Neutrophil (primary cell): ENCODE measurements at regions not wholly inside any gene's neighbourhood (a gene's known extent, or its start where the extent isn't known, plus 50 kb on each side); places are given as distances from the start of the nearest gene placed in this dataset.

Source experiments
- H3K27ac ChIP-seq: fragments of 200-600 bp; sonication (generic); 2 replicates; pipeline ENCODE4 v1.5.1; 2016; ENCODE audit warnings: mild to moderate bottlenecking, moderate library complexity
- H3K27me3 ChIP-seq: fragments of 200-600 bp; sonication (generic); 2 replicates; pipeline ENCODE4 v1.6.0; 2016; ENCODE audit warnings: mild to moderate bottlenecking
- H3K36me3 ChIP-seq: fragments of 200-600 bp; sonication (generic); 2 replicates; pipeline ENCODE4 v1.5.1; 2017
- H3K4me1 ChIP-seq, 2 experiments: fragments of 200-600 bp in 1 of 2; sonication (generic) in 1 of 2; 1 replicate in 1 of 2; 2 replicates in 1 of 2; pipeline versions ENCODE4 v1.5.1 to v1.6.1; 2013 to 2016; ENCODE audit warnings: low read depth in 1 of 2, low read length in 1 of 2, mild to moderate bottlenecking in 1 of 2, moderate library complexity in 1 of 2; ENCODE audit not compliant: control insufficient read depth in 1 of 2, insufficient read depth in 1 of 2
- H3K4me3 ChIP-seq, 2 experiments: fragments of 200-600 bp in 1 of 2; sonication (generic) in 1 of 2; 1 replicate in 1 of 2; 2 replicates in 1 of 2; pipeline ENCODE4 v1.5.1; 2013 to 2016; ENCODE audit warnings: low read depth in 1 of 2, low read length in 1 of 2, mild to moderate bottlenecking in 1 of 2, moderate library complexity in 1 of 2
- H3K9me3 ChIP-seq: fragments of 200-600 bp; sonication (generic); 2 replicates; pipeline ENCODE4 v1.5.1; 2016
- TF ChIP-seq, protein P1 (sequence below): fragments of 200-600 bp; sonication (generic); IDR thresholded peaks from 2 replicates; pipeline ENCODE4 v1.5.1; 2016; ENCODE audit warnings: antibody characterized with exemption

DNA sequence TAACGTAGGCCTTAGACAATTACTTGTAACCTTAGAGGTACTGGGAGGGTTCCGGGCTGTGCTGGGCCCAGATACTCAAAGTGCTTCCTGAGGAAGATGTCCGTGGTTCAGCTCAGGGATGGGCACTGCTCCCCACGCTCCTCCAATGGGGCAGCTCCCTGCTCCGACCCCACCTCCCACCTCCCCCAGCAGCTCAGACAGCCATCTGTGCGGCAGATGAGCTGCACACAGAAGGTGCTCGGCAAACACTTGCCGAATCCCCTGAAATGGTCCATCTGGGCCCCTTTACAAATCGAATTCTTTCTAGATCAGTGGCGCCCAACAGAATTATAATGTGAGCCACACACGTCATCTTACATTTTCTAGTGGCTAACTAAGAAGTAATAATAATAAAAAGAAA lies 242.4 kb upstream of the RAB4A start:
- no peaks in the 10 kb centered on the region for H3K27me3 ChIP-seq
- H3K4me1 ChIP-seq: peaks cover 0 to 99% of the 10 kb centered on the region in 2 experiments
- peak overlapping the region; percentile 97 for H3K27ac ChIP-seq
- no peaks in the 10 kb centered on the region for H3K9me3 ChIP-seq
- H3K4me3 ChIP-seq: peak overlapping the region in 1 of 2 experiments; percentile 13
- H3K36me3 ChIP-seq: no peaks in the 10 kb centered on the region
- TF ChIP-seq, protein P1, sequence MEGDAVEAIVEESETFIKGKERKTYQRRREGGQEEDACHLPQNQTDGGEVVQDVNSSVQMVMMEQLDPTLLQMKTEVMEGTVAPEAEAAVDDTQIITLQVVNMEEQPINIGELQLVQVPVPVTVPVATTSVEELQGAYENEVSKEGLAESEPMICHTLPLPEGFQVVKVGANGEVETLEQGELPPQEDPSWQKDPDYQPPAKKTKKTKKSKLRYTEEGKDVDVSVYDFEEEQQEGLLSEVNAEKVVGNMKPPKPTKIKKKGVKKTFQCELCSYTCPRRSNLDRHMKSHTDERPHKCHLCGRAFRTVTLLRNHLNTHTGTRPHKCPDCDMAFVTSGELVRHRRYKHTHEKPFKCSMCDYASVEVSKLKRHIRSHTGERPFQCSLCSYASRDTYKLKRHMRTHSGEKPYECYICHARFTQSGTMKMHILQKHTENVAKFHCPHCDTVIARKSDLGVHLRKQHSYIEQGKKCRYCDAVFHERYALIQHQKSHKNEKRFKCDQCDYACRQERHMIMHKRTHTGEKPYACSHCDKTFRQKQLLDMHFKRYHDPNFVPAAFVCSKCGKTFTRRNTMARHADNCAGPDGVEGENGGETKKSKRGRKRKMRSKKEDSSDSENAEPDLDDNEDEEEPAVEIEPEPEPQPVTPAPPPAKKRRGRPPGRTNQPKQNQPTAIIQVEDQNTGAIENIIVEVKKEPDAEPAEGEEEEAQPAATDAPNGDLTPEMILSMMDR: no peak

DNA sequence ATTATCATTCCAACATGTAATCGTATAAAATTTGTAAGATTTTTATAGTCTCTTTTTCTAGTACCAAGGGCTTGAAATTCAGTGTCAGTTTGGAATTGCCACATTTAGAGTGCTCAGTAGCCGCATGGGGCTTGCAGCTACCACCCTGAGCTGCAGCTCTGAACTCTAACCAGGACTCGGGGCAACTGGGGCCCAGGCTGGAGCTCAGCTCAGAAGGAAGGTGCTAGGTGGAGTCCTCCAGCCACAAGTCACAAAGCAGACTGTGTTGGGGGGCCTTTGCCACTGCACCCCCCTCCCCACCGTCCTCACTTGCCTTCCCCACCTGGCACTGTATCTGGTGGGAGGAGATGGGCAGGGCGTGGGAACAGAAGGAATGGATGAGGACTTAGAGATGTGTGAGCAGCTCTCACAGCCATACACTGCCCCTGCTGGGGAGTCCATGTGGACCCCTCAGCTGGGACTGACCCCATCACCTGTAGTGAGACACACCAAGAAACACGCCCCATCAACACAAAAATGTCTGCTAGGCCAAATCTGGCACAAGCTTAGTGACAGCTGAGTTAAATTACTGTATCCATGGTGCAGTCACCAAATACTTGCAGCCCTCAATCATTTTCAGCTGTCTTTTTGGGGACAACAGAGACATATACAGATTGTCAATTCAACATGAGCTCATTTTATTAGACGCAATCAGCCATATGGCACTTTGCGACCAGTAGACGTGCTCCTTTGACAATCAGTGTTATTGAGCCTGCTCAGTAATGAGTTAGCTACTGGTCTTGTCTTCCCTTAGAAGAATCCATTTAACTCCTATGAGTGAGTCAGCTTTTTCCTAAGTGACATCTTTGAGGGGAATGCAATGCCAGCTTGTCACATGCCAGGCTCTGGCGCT lies 241.7 kb upstream of the RAB4A start:
- Histone ChIP-seq H3K27ac (peak overlapping the region; percentile 97), H3K4me3 (no peak overlapping the region), H3K36me3 (no peaks in the 10 kb centered on the region), H3K27me3 (no peaks in the 10 kb centered on the region), H3K4me1 (peaks cover 0 to 99% of the 10 kb centered on the region in 2 experiments), H3K9me3 (no peaks in the 10 kb centered on the region)
- TF ChIP-seq, protein P1: no peak

DNA sequence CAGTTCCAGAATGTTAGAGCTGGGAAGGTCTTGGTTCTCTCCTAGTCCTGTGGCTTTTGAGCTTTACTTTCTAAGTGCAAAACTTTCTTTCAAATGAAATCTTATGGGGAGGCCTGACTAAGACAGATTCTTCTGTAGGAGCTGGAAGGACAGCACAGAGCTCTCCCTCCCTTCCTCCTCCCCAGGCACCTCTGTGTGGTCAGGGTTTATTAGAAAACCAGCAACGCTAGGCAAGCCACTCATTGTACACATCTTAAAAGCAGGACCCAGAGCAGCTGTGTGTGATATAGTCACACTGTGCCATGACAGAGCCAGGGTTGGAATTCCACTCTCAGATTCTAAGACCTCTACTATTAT lies 241.1 kb upstream of the RAB4A start:
- TF ChIP-seq, protein P1: no peak
- Histone ChIP-seq H3K27ac (peak overlapping the region; percentile 97), H3K36me3 (no peaks in the 10 kb centered on the region), H3K4me3 (no peak overlapping the region), H3K4me1 (peaks cover 0 to 97% of the 10 kb centered on the region in 2 experiments), H3K27me3 (no peaks in the 10 kb centered on the region), H3K9me3 (no peaks in the 10 kb centered on the region)

DNA sequence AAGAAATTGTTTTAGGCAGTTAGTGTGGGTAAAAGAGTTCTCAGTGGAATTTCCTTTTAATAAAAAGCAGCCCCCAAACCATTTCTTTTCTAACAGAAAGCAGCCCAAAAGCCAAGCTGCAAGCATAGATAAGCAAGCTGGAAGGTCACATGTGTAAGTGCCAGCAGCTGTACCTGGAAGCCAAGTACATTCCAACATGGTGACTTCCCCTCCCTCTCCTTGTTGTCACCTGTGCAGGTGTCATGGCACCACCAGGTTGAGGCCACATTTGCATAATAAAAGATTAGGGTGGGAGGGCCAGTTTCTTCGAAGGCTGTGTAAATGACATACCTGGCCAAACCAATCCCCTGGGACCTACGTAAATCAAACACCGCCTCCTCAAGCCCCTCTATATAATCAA lies 240.3 kb upstream of the RAB4A start:
- Histone ChIP-seq H3K36me3 (no peaks in the 10 kb centered on the region), H3K4me1 (peaks cover 0 to 97% of the 10 kb centered on the region in 2 experiments), H3K4me3 (no peak overlapping the region), H3K9me3 (no peaks in the 10 kb centered on the region), H3K27me3 (no peaks in the 10 kb centered on the region), H3K27ac (peak overlapping the region; percentile 35)
- TF ChIP-seq, protein P1: no peak

DNA sequence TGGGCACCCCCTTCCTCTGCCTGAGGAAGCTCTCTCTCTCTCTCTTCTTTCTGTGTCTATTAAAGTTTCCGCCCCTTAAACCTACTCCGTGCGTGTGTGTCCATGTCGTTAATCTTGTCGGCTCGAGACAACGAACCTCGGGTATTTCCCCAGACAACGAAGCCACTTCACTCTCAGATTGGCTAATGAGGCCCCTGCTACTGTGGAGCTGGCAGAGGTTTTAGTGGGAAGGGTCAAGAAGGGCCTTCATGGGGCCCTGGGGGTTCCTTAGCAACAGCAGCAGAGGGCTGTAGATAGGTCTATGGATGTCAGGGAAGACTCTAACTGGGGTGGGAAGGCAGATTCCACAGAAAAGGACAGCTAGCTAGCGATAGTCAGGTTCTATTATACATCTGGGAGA lies 239.8 kb upstream of the RAB4A start:
- H3K27ac ChIP-seq: peak overlapping the region; percentile 35
- no peaks in the 10 kb centered on the region for H3K27me3 ChIP-seq
- no peaks in the 10 kb centered on the region for H3K9me3 ChIP-seq
- TF ChIP-seq, protein P1: no peak
- H3K4me3 ChIP-seq: no peak overlapping the region
- no peaks in the 10 kb centered on the region for H3K36me3 ChIP-seq
- peaks cover 0 to 97% of the 10 kb centered on the region in 2 experiments for H3K4me1 ChIP-seq
